HEK293T (cell line): ENCODE measurements at regions not wholly inside any gene's neighbourhood (a gene's known extent, or its start where the extent isn't known, plus 50 kb on each side); places are given as distances from the start of the nearest gene placed in this dataset.

ENCODE experiments used
- FOXA1 ChIP-seq: fragments of 450-650 bp; IDR thresholded peaks from 2 replicates; pipeline ENCODE4 v1.6.1; 2016; ENCODE audit warnings: mild to moderate bottlenecking
- FOXK2 ChIP-seq: fragments of 450-650 bp; IDR thresholded peaks from 2 replicates; pipeline ENCODE4 v1.6.1; 2016; ENCODE audit warnings: mild to moderate bottlenecking

GRCh38 chr13:111511219-111511732 is 190.8 kb downstream of the TEX29 start:
- TF ChIP-seq FOXA1 (no peak), FOXK2 (no peak)
